ENCODE measurements at regions not wholly inside any gene's neighbourhood (a gene's known extent, or its start where the extent isn't known, plus 50 kb on each side); places are given as distances from the start of the nearest gene placed in this dataset.

GRCh38 chrX:45358392-45358791, 157.7 kb upstream of the DIPK2B start:
- in situ Hi-C loops (cut with HindIII; ENCODE audit: low sequenced_read_pairs) = no loop called here

DNA sequence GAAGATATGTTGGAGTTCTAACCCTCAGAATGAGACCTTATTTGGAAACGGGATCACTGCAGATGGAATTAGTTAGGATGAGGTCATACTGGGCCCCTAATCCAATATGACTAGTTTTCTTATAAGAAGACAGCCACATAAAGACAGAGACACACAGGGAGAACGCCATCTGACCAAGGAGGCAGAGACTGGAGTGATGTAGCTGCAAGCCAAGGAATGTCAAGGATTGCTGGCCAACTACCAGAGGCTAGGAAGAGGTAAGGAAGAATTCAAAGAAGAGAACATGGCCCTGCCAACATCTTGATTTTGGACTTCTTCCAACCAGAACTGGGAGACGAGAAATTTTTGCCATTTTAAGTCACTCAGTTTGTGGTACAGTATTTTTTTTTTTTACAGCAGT, 152.8 kb upstream of the DIPK2B start:
- in situ Hi-C loops (cut with HindIII; ENCODE audit: low sequenced_read_pairs) = no loop called here

DNA sequence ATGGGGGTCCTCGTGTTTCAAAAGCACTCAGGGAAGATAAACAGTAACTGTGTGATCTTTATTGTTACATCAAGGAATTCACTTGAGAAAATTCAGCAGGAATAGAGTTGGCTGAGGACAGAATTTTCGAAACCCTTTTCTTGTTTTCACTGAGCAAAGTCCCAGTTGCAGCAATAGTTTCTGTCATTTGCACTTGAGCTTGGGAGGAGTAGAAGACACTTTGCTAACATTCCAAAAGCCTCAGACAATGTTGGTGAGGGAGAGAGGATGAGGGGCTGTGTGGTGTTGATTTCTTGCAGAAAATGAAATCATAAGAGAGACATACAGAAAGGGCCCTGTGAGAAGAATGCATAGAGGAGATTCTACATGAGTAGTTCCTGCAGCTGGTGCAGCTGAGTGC, 151.9 kb upstream of the DIPK2B start:
- in situ Hi-C loops (cut with HindIII; ENCODE audit: low sequenced_read_pairs) = no loop called here

- in situ Hi-C loops (cut with HindIII; ENCODE audit: low sequenced_read_pairs) = no loop called here
These were observed 150.8 kb upstream of the DIPK2B start for GRCh38 chrX:45351478-45351877.

DNA sequence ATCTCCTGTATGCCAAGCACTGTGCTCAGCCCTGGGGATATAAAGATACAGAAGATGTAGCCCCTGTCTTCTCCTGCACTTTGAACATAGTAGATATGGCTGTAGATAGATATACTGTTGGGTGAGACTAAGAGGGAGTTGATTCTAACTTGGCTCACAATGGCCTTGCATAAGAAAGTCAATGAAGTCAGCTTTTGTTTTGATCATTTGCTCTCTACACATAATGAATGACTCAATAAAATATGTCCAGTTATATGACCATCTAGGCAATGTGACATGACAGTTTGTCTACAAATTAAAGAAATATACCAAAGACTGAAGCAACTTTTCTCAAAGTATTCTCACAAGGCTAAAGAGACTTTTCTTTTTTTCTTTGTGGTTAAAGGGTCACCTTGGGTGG, 147.6 kb upstream of the DIPK2B start:
- in situ Hi-C loops (cut with HindIII; ENCODE audit: low sequenced_read_pairs) = no loop called here

DNA sequence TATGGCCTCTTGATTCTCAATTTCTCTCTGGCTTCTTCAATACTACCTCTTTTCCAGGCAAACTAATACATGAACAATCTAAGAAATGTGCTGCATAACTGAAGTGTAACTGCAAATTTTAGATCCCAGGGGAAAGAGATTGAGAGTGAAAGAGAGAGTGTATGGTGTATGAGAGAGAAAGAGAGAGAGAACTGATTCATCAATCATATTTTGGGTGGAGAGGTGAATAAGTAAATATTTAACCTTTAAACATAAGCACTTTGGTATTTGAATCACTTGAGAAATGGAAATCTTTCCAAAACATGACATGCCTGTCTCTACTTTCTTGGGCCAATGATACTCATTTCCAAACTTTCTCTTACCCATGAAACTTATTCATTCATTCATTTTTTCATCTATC, 147.2 kb upstream of the DIPK2B start:
- in situ Hi-C loops (cut with HindIII; ENCODE audit: low sequenced_read_pairs) = no loop called here

DNA sequence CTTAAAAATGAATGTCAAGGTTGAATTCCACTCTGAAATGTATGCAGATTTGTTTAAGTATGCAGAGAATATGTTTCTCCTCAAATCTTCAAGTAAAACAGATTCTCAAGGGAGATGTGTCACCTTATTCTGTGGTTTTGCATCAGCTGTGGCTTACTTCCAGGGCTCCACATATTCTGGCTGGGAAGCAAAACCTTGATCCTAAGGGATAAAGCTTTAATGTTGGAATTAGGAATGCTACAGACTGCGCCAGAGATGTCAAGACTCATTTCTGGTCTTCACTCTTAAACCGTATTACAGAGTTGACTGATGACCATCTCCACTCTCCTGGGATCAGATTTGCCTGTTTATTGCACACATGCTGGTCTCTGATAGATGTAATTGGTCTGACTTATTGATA, 143.9 kb upstream of the DIPK2B start:
- in situ Hi-C loops (cut with HindIII; ENCODE audit: low sequenced_read_pairs) = no loop called here

DNA sequence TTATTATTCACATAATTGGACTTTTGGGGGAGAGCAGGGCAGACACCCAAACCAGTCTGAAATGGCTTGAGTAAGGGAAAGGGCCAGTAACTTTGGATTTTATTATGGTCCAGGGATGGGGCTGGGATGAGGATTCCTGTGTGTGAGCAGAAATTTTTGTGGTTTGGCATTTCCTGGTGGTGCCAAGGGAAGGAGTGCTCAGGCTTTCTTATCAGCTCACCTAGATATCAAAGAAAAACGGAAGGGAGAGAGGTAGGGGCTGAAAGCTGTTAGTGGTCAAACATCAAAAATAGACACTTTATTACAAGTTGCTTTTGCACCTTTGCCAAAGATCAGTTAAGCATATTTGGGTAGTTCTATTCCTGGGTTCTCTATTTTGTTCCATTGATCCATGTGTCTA, 128.5 kb upstream of the DIPK2B start:
- in situ Hi-C loops (cut with HindIII; ENCODE audit: low sequenced_read_pairs) = no loop called here

GRCh38 chrX:45324941-45325340, 124.3 kb upstream of the DIPK2B start:
- in situ Hi-C loops (cut with HindIII; ENCODE audit: low sequenced_read_pairs) = no loop called here

GRCh38 chrX:45323387-45323786, 122.7 kb upstream of the DIPK2B start:
- in situ Hi-C loops (cut with HindIII; ENCODE audit: low sequenced_read_pairs) = no loop called here

- in situ Hi-C loops (cut with HindIII; ENCODE audit: low sequenced_read_pairs) = no loop called here
These were observed 122.1 kb upstream of the DIPK2B start for GRCh38 chrX:45322820-45323219.

- in situ Hi-C loops (cut with HindIII; ENCODE audit: low sequenced_read_pairs) = no loop called here
These were observed 121.7 kb upstream of the DIPK2B start for GRCh38 chrX:45322382-45322781.

DNA sequence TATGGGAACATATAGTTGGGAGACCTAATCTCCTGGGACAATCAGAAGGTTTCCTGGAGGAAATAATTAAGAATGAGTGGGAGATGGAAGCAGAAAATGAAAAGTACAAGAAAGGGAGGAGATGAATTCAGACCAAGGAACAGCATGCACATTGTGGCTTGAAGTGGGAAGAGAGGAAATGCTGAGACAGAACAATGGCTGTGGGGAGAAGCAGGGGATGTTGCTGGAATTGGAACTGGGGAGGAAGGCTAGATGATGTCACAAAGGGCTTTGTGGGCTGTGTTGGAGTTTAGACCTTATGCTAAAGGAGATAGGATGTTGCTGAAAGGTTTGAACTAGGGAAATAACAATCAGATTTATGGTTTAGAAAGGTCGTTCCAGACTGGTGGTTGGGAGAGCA, 119.5 kb upstream of the DIPK2B start:
- in situ Hi-C loops (cut with HindIII; ENCODE audit: low sequenced_read_pairs) = no loop called here

DNA sequence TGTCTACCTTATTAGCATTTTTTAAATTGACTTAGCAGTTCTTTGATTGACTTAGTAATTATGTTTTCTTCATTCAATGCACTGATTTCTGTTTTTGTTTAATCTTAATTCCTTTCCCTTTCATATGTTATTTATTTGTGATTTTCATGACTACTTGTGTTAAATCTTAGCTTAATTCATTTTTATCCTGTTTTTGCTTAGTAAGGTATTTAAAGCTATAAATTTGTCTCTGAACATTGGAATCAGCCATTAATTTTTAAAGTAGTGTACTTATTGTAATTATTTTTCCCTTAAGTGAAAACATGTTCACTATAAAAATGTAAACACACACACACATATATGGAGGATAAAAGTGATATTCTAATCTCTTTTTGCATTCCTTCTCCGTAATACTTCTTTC, 109.1 kb upstream of the DIPK2B start:
- in situ Hi-C loops (cut with HindIII; ENCODE audit: low sequenced_read_pairs) = no loop called here

- in situ Hi-C loops (cut with HindIII; ENCODE audit: low sequenced_read_pairs) = no loop called here
These were observed 108.4 kb upstream of the DIPK2B start for GRCh38 chrX:45309096-45309495.

DNA sequence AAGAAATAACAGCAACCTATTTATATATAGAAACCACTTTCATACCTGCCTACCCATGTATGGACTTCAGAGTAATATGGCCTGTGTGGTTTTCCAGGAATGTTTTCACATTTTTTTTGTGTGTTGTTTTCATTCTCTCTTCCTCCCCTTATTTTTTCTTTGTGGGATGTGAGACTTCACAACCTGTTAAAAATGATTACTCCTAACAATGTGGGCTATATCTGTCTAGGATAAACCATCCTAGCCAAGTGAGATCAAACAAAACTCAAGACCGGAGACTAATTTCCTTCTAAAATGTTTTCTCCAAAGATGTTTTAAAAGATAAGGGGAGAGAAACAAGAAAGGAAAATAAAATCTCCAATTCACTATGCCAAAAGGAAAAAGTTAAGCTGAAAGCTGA, 106.1 kb upstream of the DIPK2B start:
- in situ Hi-C loops (cut with HindIII; ENCODE audit: low sequenced_read_pairs) = no loop called here

DNA sequence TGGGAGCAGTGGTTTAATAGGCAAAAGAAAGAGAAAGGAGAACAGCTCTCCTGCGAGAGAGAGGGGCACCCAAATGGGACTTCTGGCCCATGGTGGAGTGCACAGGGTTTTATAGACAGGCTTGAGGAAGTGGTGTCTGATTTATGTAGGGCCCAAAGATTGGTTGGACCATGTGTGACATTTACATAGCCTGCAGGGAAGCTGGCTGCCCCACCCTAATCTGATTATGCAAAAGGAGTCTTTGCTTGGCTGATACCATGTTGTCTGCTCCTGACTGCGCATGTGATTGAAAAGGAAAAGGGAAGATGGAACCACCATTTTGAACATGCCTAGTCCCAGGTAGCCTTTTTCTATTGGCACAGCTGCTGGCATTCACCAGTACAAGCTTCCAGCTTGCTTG, 100.0 kb upstream of the DIPK2B start:
- in situ Hi-C loops (cut with HindIII; ENCODE audit: low sequenced_read_pairs) = no loop called here

GRCh38 chrX:45295259-45295986, 94.7 kb upstream of the DIPK2B start:
- in situ Hi-C loops (cut with HindIII; ENCODE audit: low sequenced_read_pairs) = no loop called here

DNA sequence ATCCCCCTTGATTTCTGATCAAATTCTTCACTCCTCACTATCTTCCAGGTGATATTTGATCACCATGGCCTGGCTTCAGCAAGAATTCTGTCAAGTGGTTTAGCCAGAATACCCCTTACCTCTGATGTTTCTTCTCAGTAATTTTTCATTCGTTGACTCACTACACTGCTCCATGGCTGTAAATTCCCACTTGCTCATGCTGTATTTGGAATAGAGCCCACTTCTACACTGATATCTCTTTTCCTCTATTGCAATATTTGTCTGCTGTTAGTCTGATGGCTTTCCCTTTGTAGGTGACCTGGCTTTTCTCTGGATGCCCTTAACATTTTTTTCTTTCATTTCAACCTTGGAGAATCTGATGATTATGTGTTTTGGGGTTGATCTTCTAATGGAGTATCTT, 73.9 kb upstream of the DIPK2B start:
- in situ Hi-C loops (cut with HindIII; ENCODE audit: low sequenced_read_pairs) = no loop called here

DNA sequence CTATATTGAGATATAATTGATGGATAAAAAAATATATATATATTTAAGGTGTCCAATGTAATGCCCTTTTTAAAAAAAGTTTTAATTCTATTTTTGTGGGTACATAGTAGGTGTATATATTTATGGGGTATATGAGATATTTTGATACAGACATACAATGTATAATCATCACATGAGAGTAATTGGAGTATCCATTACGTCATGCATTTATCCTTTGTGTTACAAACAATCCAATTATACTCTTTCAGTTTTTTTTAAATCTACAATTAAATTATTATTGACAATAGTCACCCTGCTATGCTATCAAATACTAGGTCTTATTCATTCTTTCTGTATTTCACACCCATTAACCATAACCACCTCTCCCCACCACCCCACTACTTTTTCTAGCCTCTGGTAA, 66.3 kb upstream of the DIPK2B start:
- in situ Hi-C loops (cut with HindIII; ENCODE audit: low sequenced_read_pairs) = no loop called here

DNA sequence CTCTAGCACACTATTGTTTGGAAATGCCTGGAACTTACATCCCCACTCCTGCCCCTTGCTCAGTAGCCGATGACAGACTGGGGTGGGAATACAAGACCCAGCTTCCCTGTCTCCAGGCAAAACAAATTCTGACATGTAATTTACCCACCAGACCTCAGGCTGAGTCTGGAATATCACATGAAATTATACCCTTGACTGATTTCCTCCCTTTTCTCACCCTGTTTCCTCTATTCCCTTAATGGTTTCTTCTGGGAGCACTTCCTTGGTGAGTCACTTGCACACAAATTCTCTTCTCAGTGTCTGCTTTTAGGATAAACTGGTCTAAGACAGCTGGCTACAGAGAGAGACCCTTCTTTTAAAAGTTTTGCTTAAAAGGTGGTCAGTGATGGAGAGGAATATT, 65.8 kb upstream of the DIPK2B start:
- in situ Hi-C loops (cut with HindIII; ENCODE audit: low sequenced_read_pairs) = no loop called here

DNA sequence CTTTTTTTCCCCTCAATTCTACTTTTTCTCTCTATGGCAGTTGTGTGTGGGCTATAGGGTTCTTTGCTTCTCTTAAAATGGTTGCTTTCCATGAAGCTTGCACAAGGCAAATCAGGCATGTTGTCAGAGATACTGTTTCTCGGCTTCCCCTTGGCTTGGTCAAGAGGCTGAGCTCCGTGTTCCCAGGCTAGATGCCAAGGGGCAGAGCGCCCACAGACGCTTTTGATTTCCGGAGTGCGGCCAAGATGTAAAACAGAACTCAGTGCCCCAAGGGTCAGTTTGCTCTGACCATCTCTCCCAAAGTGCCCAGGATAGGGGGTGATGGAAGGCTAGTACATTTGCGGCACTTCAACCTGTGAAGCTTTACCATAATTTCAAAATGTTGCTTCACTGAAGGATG, 64.2 kb upstream of the DIPK2B start:
- in situ Hi-C loops (cut with HindIII; ENCODE audit: low sequenced_read_pairs) = no loop called here

DNA sequence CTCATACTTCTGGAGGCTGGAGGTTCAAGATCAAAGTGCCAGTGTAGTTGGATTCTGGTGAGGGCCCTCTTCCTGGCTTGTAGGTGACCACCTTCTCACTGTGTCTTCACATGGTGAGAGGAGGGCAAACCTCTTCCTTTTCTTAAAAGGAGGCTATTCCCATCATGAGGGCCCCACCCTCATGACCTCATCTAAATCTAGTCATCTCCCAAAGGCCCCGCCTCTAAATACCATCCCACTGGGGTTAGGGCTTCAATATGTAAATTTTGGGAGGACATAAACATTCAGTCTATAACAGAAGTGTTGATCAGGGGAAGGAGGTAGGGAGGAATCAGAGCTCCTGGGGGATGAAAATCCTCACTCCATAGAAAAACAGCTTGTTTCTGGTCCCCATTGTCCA, 60.8 kb upstream of the DIPK2B start:
- in situ Hi-C loops (cut with HindIII; ENCODE audit: low sequenced_read_pairs) = no loop called here

All from DLD1 (cell line).